ENCODE measurements at regions not wholly inside any gene's neighbourhood (a gene's known extent, or its start where the extent isn't known, plus 50 kb on each side); places are given as distances from the start of the nearest gene placed in this dataset.

DNA sequence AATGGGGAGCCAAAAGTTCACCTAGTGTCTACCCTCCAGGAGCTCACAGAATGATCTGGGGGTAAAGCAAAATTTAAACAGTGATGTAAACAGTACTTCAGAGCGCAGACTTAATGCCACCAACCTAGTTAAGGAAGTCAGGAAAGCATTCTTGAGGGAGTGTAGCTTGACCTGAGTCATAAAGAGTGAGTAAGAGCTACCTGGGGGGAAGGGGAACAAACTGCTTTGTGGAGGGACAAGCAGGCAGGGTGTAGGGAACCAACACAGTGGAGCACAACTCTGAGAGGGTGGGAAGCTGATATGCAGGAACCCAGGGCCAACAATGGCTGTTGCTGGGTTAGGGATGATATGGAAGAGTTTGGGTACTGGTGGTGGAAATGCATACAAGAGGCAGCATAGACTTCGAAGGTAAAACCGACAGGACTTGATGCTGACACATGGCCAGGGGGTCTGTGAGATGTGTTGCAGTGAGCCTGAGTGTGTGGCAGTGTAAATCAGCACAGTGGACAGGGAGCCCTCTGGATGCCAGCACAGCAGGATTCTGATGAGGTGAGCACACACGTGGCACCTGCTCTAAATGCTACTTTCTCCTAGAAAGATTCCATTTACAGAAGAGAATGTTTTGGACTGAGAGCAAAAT is 58.3 kb upstream of the CYP2D6 start:
- no peak for TF ChIP-seq EZH2phosphoT487 (IDR thresholded peaks at IDR 0.05; ENCODE audit: borderline replicate concordance)
- TF ChIP-seq, protein P1, sequence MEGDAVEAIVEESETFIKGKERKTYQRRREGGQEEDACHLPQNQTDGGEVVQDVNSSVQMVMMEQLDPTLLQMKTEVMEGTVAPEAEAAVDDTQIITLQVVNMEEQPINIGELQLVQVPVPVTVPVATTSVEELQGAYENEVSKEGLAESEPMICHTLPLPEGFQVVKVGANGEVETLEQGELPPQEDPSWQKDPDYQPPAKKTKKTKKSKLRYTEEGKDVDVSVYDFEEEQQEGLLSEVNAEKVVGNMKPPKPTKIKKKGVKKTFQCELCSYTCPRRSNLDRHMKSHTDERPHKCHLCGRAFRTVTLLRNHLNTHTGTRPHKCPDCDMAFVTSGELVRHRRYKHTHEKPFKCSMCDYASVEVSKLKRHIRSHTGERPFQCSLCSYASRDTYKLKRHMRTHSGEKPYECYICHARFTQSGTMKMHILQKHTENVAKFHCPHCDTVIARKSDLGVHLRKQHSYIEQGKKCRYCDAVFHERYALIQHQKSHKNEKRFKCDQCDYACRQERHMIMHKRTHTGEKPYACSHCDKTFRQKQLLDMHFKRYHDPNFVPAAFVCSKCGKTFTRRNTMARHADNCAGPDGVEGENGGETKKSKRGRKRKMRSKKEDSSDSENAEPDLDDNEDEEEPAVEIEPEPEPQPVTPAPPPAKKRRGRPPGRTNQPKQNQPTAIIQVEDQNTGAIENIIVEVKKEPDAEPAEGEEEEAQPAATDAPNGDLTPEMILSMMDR (conservative IDR thresholded peaks at IDR 0.05; ENCODE audit: low read length) = no peak
- Histone ChIP-seq H2AFZ (ENCODE audit: low read length) (no peak overlapping the region), H4K20me1 (ENCODE audit: insufficient read depth, low read length, poor library complexity, severe bottlenecking) (peaks cover 29% of the 10 kb centered on the region), H3K79me2 (ENCODE audit: insufficient read depth, low read length) (peaks cover 96% of the 10 kb centered on the region), H3K27me3 (ENCODE audit: insufficient read depth, low read length, poor library complexity, severe bottlenecking) (no peaks in the 10 kb centered on the region), H3K4me1 (ENCODE audit: insufficient read depth, low read length, poor library complexity, severe bottlenecking) (peaks cover 18% of the 10 kb centered on the region), H3K9me2 (replicated peaks; ENCODE audit: low read depth, low read length) (no peaks in the 10 kb centered on the region), H3K36me3 (ENCODE audit: insufficient read depth, low read length) (peaks cover 5% of the 10 kb centered on the region; the same call in 1 of the 2 replicates), H3K9ac (ENCODE audit: low read depth, low read length, poor library complexity, severe bottlenecking) (no peak overlapping the region), H3K9me3 (ENCODE audit: insufficient read depth, low read depth, low read length) (no peaks in the 10 kb centered on the region), H3K4me2 (ENCODE audit: low read depth, low read length, poor library complexity, severe bottlenecking) (no peak overlapping the region), H3F3A (ENCODE audit: low read depth) (no peaks in the 10 kb centered on the region), H3K4me3 (ENCODE audit: low read length, poor library complexity, severe bottlenecking) (no peak overlapping the region)

DNA sequence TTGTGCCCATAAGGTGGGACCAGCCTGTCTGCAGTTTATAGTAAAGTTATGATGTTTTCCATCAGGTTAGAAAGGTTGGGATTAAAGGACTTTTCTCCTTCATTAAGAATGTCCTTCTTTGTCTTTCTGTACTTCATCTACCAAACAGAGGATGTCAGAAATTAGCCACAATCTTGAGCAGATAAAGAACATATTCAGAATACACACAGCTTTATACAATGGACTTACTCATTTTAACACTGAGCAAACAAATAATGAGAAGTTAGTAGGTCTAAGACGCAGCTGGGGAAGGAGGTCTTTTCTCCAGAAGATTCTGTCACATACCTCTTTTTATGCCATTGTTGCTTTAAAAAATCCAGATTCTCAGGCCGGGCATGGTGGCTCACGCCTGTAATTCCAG is 57.0 kb upstream of the CYP2D6 start:
- peaks cover 27% of the 10 kb centered on the region for H3K4me1 ChIP-seq (ENCODE audit: insufficient read depth, low read length, poor library complexity, severe bottlenecking)
- H3K27me3 ChIP-seq (ENCODE audit: insufficient read depth, low read length, poor library complexity, severe bottlenecking) = no peaks in the 10 kb centered on the region
- no peak overlapping the region for H3K4me3 ChIP-seq (ENCODE audit: low read length, poor library complexity, severe bottlenecking)
- no peak overlapping the region for H3K4me2 ChIP-seq (ENCODE audit: low read depth, low read length, poor library complexity, severe bottlenecking)
- TF ChIP-seq, protein P1 (conservative IDR thresholded peaks at IDR 0.05; ENCODE audit: low read length) = no peak
- TF ChIP-seq EZH2phosphoT487 (IDR thresholded peaks at IDR 0.05; ENCODE audit: borderline replicate concordance) = no peak
- peaks cover 22% of the 10 kb centered on the region for H4K20me1 ChIP-seq (ENCODE audit: insufficient read depth, low read length, poor library complexity, severe bottlenecking)
- H3F3A ChIP-seq (ENCODE audit: low read depth) = no peaks in the 10 kb centered on the region
- no peaks in the 10 kb centered on the region for H3K9me3 ChIP-seq (ENCODE audit: insufficient read depth, low read depth, low read length)
- no peaks in the 10 kb centered on the region for H3K9me2 ChIP-seq (replicated peaks; ENCODE audit: low read depth, low read length)
- H3K9ac ChIP-seq (ENCODE audit: low read depth, low read length, poor library complexity, severe bottlenecking) = no peak overlapping the region
- no peak overlapping the region for H2AFZ ChIP-seq (ENCODE audit: low read length)
- peaks cover 96% of the 10 kb centered on the region for H3K79me2 ChIP-seq (ENCODE audit: insufficient read depth, low read length)
- H3K36me3 ChIP-seq (ENCODE audit: insufficient read depth, low read length) = peaks cover 5% of the 10 kb centered on the region; the same call in 1 of the 2 replicates

DNA sequence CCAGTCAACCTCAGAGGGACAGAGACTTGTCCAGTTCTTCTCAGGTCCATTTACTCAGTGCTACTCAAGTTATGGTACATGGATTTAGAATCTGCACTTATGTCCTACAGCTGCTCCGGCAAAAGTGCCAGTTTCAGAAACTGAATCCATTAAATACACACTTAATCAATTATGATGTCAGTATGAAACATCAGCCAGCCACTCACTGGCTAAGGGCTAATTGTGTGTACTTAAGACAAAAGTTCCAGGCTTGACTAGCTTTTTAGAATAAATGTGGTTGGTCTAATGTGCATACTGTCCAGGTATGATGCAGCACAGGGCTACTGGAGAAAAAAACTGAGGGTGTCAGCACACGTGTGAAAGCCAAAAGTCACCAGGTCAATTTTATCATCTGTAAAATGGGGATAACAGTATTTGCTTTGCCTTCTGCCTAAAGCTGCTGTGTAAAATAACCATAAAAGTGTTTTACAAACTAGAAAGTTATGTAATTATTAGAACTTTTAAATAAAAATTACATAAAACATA is 55.4 kb upstream of the CYP2D6 start:
- Histone ChIP-seq H3K36me3 (ENCODE audit: insufficient read depth, low read length) (peaks cover 5% of the 10 kb centered on the region; the same call in 1 of the 2 replicates), H3K4me1 (ENCODE audit: insufficient read depth, low read length, poor library complexity, severe bottlenecking) (peaks cover 44% of the 10 kb centered on the region), H2AFZ (ENCODE audit: low read length) (no peak overlapping the region), H3K9me2 (replicated peaks; ENCODE audit: low read depth, low read length) (no peaks in the 10 kb centered on the region), H3F3A (ENCODE audit: low read depth) (peaks cover under 1% of the 10 kb centered on the region; the same call in 1 of the 2 replicates), H4K20me1 (ENCODE audit: insufficient read depth, low read length, poor library complexity, severe bottlenecking) (peaks cover 22% of the 10 kb centered on the region), H3K9me3 (ENCODE audit: insufficient read depth, low read depth, low read length) (no peaks in the 10 kb centered on the region), H3K4me3 (ENCODE audit: low read length, poor library complexity, severe bottlenecking) (no peak overlapping the region), H3K9ac (ENCODE audit: low read depth, low read length, poor library complexity, severe bottlenecking) (no peak overlapping the region), H3K27me3 (ENCODE audit: insufficient read depth, low read length, poor library complexity, severe bottlenecking) (no peaks in the 10 kb centered on the region), H3K79me2 (ENCODE audit: insufficient read depth, low read length) (peaks cover 91% of the 10 kb centered on the region), H3K4me2 (ENCODE audit: low read depth, low read length, poor library complexity, severe bottlenecking) (no peak overlapping the region)
- TF ChIP-seq EZH2phosphoT487 (IDR thresholded peaks at IDR 0.05; ENCODE audit: borderline replicate concordance) = no peak
- TF ChIP-seq, protein P1 (conservative IDR thresholded peaks at IDR 0.05; ENCODE audit: low read length) = no peak
